AG04450 (cell line): ENCODE measurements at regions not wholly inside any gene's neighbourhood (a gene's known extent, or its start where the extent isn't known, plus 50 kb on each side); places are given as distances from the start of the nearest gene placed in this dataset.

Experiments used
- CTCF ChIA-PET: fragments of 300-600, 350-600 bp; formaldehyde crosslinking; extraction: SDS; loops from one replicate; lab custom pipeline; 2022; ENCODE audit warnings: antibody characterized with exemption, inconsistent platforms; lab: Charles Lee
- POLR2A ChIA-PET: fragments of 350-600 bp; formaldehyde crosslinking; extraction: SDS; loops from one replicate; lab custom pipeline; 2021; ENCODE audit warnings: antibody characterized with exemption, inconsistent platforms; lab: Yijun Ruan, JAX
- DNase-seq: peaks from one replicate; pipeline ENCODE4 v3.0.0-alpha.2; 2011; ENCODE audit warnings: low read depth, low spot score
- H3K27ac ChIP-seq: one replicate; pipeline ENCODE4 v1.5.1; 2012; ENCODE audit warnings: low read depth, low read length, control low read depth
- H3K27me3 ChIP-seq: one replicate; pipeline ENCODE4 v1.6.0; 2012; ENCODE audit warnings: low read length; ENCODE audit not compliant: control insufficient read depth, insufficient read depth
- H3K4me3 ChIP-seq: 2 replicates; pipeline ENCODE4 v1.5.1; 2011; ENCODE audit warnings: mild to moderate bottlenecking, low read depth, low read length, control low read depth
- H3K9me3 ChIP-seq: 2 replicates; pipeline ENCODE4 v1.5.1; 2012; ENCODE audit warnings: low read length; ENCODE audit not compliant: control insufficient read depth, insufficient read depth
- CTCF ChIP-seq: IDR thresholded peaks from 2 replicates; pipeline ENCODE4 v1.5.1; 2011; ENCODE audit warnings: low read depth, low read length, control low read depth, inconsistent platforms

GRCh38 chrX:131746491-131746968 lies 202.7 kb downstream of the OR13H1 start:
- no peak overlapping the region for H3K27ac ChIP-seq
- H3K4me3 ChIP-seq = no peak overlapping the region
- no peaks in the 10 kb centered on the region for H3K27me3 ChIP-seq
- TF ChIP-seq CTCF = no peak
- ChIA-PET POLR2A (no interaction called here), CTCF (no interaction called here)
- peaks cover 16% of the 10 kb centered on the region for H3K9me3 ChIP-seq
- no peak for DNase-seq

GRCh38 chrX:131747173-131747572 lies 203.3 kb downstream of the OR13H1 start:
- CTCF ChIA-PET = no interaction called here
- no peak overlapping the region for H3K4me3 ChIP-seq
- no peak for TF ChIP-seq CTCF
- H3K9me3 ChIP-seq = peaks cover 15% of the 10 kb centered on the region
- no peaks in the 10 kb centered on the region for H3K27me3 ChIP-seq
- H3K27ac ChIP-seq = no peak overlapping the region
- POLR2A ChIA-PET = no interaction called here
- DNase-seq = no peak

GRCh38 chrX:131752493-131753198 lies 208.8 kb downstream of the OR13H1 start:
- no peak for TF ChIP-seq CTCF
- H3K27me3 ChIP-seq = no peaks in the 10 kb centered on the region
- H3K27ac ChIP-seq = no peak overlapping the region
- H3K9me3 ChIP-seq = peaks cover 8% of the 10 kb centered on the region
- H3K4me3 ChIP-seq = no peak overlapping the region
- ChIA-PET POLR2A (no interaction called here), CTCF (no interaction called here)
- no peak for DNase-seq

- ChIA-PET POLR2A (no interaction called here), CTCF (no interaction called here)
- H3K9me3 ChIP-seq = peaks cover 3% of the 10 kb centered on the region; the same call in 1 of the 2 replicates
- DNase-seq = no peak
- H3K27me3 ChIP-seq = no peaks in the 10 kb centered on the region
- no peak overlapping the region for H3K4me3 ChIP-seq
- TF ChIP-seq CTCF = no peak
- H3K27ac ChIP-seq = no peak overlapping the region
These were observed 218.9 kb downstream of the OR13H1 start for GRCh38 chrX:131762802-131763234.

GRCh38 chrX:131763674-131764073 lies 219.8 kb downstream of the OR13H1 start:
- ChIA-PET CTCF (no interaction called here), POLR2A (no interaction called here)
- no peak for DNase-seq

More at GRCh38 chrX:131763674-131764073, 219.8 kb downstream of the OR13H1 start:
- Histone ChIP-seq H3K4me3 (no peak overlapping the region), H3K27me3 (no peaks in the 10 kb centered on the region), H3K9me3 (peaks cover 3% of the 10 kb centered on the region; the same call in 1 of the 2 replicates), H3K27ac (no peak overlapping the region)
- TF ChIP-seq CTCF = no peak
